ENCODE measurements at regions not wholly inside any gene's neighbourhood (a gene's known extent, or its start where the extent isn't known, plus 50 kb on each side); places are given as distances from the start of the nearest gene placed in this dataset.

DNA sequence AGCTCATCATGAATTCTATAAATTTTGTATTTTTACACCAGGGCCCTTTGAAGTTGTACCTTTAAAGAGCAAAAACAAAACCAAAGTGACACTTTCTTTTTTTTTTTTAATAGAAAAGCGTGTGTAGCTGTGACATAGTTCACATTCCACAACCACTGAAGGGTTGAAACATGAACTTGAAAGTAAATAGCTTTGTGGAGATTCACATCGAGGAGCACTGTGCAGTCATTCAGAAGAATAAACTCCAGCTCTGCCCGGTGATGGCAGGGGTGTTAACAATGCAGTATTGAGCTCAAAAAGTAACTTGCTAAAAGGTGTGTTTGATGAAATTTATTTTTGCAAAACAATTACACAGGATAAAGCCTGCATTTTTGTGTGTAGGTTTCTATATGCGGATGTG is 1166.2 kb downstream of the TBC1D22A start:
- DNase-seq, result no peak

DNA sequence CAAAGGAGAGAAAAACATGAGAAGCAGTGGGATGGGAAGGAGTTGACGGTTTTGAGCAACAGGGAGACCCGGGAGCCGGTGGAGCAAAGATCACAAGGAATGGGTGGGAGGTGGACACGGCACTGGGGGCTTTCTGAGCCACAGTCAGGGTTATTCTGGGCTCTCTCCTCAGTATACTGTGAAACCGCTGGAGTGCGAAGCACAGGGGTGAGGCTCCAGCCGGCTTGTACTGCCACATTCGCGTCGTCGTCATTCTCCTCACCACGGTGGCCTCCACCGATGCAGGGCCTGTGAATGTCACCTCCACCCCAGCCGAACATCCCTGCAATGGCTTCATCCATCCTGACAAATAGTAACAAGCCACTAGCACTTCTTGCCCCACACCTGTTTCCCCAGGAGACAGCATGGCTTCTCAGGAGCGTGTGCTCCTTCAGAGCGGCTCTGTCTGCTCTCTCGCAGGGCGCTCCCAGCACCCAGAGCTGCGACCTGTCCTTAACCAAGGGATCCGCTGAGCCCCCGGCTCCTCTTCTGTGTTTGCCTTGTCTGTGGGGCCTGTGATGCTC is 1165.3 kb downstream of the TBC1D22A start:
- DNase-seq, result no peak

DNA sequence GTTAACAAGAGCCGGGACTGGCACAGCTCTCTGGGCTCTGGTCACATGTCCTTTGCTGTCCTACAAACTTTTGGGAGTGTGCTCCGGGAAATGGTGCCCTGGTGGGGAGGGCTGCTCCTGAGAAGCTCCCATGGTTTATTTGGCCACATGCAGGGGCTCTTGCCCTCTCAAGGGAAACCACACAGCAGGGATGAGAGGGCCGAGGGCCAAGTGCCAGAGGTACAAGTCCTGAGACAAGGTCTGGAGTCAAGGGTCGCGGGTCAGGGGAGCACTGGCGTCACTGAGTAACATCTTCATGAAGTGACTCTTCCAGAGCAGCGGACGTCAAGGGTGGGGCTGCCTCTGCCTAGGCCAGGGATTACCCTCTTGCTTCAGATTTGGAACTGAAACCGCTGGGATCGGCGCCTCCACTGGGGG is 1160.6 kb downstream of the TBC1D22A start:
- DNase-seq, result no peak

DNA sequence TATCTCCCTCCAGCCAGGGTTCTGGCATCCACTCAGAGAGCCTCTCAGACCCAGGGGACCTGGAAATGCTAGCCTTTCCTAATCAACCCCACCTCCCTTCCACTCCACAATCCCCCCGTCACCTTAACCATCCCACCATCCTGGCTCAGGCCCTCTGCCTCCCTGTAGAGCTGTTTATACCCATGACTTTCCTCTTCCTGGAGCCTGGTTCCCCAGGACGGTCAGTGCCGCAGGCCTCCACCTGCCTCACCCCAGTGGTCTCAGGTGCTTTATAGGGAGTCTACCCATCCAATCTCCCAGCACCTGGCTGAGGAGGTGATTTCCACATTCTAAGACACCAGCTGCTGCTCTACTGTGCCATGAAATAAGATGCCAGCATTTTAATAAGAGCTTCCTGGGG is 1159.5 kb downstream of the TBC1D22A start:
- DNase-seq, result no peak

DNA sequence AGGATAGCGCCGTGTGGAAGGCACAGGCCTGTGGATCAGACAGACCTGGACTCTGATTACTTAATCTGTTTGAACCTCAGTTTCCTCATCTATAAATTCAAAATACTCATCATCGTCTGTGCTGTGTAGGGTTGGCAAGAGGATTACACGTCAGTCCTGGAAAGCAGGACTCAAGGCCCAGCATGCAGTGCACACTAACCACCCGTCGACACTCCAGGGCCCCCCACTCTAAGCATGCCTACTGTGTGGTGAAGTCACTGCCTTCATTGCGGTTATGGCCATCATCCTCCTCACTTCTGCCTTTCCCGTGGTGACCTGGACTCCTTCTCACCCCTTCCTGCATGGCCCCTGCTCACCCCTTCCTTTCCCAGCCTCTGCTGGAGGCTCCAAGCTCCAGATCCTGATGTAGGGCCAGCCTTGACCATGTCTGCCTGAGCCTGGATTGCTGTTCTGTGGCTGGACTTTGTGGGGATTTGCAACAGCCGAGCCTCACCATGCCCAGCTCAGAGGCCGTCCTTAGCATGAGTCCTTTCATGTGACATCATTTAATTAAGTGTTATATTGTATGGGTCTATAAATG is 1158.0 kb downstream of the TBC1D22A start:
- DNase-seq, result no peak

DNA sequence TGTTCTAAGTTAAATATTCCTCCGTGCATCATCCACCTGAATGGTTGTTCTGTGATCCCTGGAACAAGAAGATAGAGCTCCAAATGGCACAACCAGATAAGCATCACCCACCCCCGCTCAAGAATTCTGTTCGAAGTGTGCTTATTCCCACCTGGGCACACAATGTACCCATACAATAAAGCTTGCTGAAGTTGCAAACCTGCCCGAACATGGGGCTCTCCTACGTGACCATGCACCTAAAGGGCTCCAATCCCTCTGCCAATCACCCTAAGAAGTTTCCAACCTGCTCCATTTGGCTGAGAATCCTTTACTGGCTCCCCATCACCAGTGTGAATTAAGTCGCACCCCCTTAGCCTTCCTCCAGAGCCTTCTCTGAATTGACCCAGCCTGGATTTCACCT is 1157.4 kb downstream of the TBC1D22A start:
- no peak for DNase-seq

DNA sequence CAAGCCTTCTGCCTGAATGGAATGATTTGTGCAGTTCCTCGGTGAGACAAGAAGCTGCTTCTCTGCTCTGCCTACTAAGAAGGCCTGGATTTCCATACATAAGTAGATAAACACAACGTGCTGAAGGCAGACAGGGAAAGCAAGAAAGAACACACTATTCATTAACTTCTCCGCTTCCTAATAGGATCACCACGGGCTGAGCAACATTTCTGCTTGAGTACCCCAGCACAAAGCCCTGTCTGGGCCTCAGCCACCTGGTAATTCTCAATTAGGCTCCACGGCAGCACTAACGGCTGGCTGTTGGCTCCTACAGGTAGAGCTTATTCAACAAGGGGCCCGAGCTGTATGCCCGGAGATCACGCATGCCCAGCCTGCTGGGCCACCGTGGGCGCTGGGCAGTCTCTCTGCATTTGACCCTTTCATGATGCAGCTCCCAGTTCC is 1156.6 kb downstream of the TBC1D22A start:
- DNase-seq, result no peak

DNA sequence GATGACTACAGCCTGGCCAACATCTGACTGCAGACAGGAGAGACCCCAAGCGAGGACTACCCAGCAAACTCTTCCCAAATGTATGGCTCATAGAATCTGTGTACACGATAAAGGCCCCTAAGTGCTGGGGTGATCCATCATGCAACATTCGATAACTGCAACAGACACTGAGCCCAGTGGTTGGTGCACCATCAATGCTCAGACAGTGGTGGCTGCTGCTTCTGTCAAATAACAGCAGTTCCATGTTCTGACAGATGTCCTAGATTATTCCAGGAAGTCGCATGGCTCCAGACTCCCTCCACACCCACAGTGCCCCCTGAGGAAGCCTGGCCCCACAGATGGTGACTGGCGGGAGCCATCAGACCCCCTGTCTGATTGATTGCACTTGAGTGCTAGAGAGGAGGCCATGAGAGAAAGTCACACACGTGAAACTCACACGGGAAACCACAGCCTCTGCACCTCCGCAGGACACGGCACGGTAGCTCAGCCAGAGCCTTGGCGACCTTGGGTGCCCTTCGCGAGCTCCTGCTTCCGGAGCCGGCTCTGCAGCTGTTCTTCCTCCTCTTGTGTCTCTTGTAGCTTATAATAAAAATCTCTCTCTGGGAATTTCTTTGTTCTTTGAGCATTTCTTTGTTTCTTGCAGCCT is 1155.9 kb downstream of the TBC1D22A start:
- DNase-seq, result no peak

DNA sequence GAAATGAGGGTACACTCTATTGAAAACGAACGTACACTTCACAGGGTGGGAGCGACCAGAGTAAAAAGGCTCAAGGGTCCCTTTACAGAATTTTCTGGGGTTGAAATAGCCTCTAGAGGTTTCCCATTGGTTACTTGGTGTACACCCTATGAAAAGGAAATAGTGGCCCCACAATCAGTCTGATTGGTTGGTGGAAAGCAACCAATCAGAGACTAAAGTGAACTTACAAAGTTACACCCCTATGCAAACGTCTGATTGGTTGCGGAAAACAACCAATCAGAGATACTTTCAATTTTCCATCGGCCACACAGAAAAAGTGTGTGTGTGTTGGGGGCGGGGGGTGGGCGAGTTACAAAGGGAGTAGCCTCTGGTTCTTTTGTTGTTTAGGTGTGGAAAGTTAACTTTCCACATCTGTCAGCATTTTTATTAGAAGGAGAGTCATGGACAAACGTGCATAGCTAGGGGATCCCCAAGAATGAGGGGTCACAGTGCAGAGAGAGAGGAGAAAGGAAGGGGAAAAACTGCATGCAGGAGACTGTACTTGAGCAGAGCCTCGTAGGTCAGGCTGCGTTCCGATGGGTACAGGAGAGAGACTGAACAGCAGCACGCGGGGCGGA is 1152.1 kb downstream of the TBC1D22A start:
- DNase-seq, result no peak

DNA sequence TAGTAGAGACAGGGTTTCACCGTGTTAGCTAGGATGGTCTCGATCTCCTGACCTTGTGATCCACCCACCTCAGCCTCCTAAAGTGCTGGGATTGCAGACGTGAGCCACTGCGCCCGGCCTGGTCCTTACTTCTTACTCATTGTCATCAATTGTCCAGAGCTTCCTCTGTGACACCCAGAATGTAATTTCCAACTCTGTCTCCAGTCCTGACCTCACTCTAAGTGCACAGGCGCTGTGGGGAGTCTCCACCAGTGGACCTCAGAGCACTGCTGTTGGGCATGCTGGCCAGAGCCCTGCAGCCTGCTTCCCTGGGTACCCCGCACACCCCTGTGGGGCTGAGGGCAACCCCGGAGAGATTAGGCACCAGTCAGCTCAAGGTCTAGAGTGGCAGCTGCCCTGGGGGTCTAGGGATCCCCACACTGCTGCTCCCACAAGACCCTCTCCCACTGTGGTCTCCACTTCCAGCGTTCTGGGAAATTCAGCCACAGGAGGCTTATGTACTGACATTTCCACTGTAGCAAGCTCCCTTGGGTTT is 1140.3 kb downstream of the TBC1D22A start:
- no peak for DNase-seq

DNA sequence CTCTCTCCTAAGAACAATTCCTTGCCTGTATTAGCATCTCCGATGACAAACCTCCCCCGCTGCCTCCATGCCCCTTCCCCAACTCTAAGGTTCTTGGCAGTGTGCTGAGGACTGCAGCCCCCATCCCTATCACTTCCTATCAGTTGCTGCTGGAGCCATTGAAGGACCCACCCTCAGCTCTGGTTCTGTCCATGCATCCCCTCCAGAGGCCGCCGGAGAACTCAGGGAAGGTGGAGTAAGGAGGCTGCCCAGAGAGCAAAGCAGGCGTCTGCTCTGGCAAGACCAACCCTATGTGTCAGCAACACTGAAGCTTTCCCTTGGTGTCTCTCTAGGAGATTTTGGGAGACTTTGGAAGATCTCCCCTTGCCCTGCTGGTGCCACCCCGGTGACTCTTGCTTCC is 1139.5 kb downstream of the TBC1D22A start:
- DNase-seq, result no peak

DNA sequence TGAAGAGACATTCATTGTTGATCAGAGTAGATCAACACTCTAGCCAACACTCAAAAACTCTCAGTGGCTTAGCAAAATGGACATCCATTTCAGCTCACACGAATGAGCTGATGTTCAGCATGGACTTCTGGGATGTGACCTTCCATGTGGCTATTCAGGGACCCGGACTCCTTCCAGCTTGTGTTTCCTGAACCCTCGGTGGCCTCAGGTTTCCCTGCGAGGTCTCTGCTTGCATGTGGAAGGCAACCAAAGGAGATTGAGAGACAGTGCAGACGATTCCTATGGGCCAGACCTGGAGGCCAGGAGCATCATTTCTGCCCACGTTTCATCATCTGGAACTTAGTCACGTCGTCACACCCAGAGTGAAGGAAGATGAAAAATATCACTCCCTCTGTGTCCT is 1137.4 kb downstream of the TBC1D22A start:
- no peak for DNase-seq

DNA sequence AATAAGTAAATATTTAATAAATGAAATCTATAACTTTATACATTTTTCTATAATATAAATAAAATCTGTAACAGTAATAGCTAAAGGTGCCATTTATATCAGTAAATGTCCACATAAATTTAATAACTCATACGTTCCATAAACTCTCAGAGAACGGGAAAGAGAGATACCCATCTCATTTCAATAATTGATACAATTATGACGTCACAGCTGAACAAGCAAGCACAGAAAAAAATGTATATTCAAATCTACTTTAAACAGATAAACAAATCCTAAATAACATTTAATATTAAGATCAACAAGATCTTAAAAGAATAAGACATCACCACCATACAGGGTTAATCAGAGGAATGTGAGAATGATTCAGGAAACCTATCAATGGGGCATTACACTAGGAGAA is 1136.5 kb downstream of the TBC1D22A start:
- DNase-seq, result no peak

DNA sequence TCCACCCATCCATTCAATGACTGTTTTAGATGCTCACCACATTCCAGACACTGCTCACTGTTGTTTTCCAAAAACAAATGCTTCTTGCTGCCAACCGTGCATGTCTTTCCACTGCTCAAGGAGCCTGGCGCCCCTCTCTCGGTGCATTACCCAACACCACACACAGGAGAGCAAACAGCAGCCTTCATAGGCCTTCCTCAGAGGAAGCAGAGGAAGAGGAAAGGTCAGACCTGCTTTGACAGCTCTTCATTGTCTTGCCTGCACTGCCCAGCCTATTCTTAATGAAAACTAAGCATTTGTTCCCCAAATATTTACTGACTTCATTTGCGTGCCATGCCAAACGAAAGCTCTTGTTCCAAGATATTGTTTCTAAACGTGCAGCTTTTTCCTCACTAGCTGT is 1129.2 kb downstream of the TBC1D22A start:
- DNase-seq, result no peak

DNA sequence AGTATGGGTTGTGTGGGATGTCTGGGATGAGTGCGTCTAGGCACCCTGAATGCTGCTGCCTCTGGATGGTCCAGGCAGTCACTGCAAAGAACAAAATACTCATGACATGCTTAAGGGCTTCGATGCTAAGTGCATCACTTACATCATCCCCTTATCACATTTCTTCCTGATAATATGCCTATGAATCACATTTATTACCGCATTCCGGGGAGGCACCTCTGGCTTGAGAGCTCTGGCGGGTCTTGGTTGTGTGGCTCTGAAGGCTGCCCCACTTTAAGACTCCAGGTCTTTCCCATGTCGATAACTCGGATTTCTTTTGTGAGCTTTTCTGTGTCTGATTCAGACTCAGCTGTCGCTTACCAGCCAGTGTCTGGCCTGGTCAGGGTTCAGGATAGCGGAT is 1126.4 kb downstream of the TBC1D22A start:
- no peak for DNase-seq

DNA sequence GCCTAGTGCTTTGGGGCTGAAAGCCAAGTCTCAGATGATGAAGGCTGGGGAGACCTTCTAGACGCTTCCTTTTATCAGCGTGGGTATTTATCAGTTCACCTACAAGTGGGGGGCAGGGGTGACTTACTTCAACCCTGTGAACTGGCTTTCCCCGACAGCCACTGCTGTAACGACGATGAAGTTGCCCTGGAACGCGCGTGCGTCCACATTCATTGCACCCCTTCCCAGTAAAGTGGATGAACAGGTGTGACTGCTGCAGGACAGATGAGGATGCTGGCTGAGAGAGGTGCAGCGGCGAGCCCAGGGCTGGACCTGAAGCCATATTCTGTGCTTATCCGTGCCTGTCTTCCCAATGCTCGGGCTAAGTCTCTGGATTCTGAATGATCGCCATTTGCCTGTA is 1122.3 kb downstream of the TBC1D22A start:
- no peak for DNase-seq

DNA sequence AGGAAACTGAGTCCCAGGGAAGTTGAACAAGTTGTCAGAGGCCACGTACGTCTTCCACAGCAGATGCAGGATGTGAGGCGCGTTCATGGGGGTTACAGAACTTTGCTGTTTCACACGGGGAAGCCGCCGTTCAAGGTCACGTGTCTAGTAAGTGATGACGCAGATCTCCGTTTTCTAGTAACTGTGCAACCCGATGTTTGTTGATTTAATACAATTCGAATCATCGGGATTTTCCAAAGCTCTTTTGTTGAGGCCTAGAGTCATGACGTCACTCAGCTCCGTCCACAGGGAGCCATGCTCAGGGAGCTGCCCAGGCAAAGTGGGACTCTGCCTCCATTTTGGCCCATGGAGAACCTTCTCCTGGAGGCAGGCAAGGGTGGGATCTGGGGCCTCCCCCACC is 1121.8 kb downstream of the TBC1D22A start:
- DNase-seq, result no peak

DNA sequence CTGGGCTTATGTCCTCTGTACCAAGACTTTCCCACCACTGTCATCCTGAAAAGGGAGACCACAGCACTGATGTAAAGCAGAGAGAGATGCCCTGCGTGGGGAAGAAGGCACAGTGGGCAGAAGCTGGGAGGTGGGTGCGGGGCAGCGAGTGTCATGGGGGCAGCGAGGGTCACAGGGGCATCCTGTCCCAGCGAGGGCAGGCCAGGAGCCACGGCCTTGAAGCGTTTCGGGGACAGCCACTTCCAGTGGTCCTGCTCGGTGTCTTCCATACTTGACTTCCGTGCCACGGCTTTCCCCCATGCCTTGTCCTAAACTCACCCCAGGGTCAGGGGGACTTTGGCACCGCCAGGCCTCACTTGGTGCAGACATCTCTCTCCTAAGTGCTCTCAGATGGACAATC is 1121.3 kb downstream of the TBC1D22A start:
- no peak for DNase-seq

DNA sequence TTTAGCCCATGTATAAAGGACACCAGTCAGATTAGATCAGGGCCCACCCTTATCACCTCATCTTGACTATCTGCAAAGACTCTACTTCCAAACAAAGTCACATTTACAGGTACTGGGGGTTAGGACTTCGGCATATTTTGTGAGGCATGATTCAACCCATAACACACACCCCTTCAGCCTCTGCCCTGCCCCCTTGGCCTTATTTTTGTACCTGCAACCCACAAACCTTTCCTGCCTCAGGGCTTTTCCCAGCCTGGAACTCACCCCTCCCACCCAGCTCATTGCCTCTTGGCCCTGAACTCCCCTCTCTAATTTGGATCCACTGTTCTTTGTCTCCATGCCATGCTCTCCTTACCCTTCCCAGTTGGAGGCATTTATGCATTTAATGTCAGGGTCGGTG is 1116.9 kb downstream of the TBC1D22A start:
- no peak for DNase-seq

DNA sequence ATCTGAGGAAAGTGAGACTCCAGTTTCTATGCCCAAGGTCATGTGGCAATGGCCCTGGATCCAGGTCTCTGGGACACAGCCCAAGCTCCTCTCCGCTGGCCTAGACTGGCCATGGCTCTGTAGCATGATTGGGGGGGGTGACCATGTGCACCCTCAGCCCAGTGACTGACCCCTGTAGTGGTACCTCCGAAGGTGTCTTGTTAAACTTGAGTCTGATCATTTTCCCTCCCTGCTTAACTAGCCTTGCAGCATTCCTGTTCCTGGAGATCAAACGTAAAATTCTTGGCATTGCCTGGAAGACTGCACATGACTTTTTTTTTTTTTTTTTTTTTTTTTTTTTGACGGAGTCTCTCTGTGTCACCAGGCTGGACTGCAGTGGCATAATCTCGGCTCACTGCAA is 1116.0 kb downstream of the TBC1D22A start:
- DNase-seq, result no peak

DNA sequence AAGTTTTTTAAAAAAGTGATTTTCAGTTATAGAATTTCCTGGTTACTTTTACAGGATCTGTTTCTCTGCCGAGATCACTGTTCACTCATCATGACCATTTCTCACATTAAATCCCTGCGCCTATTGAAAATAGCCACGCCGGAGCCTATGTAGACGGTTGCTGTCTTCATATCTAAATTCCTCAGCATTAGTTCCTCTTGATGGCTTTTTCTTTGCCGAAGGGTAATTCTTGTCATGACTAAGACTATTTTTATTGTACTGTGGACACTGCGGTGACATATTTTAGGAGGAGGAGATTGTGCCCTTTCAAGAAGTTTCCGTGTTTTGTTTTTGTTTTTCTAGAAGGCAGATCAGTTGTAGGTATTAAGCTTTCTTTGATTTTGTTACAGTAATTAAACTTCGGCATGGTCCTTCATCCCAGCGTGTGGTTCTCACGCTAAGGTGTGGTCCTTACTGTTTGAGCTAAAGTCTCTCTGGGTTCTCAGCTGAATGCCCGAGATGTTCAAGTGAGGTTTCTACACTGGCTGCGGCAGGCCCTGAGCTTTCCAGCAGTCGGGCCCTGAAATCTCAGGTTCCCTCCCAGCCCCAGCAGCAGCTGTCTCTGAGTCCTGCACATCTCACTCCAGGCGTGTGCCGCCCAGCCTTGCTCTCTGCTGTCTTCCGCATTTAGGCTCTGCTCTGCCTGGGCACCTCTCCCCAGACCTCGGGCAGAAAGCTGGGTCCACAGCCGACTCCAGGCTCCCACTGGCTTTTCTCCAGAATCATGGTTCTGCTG is 1110.5 kb downstream of the TBC1D22A start:
- no peak for DNase-seq

DNA sequence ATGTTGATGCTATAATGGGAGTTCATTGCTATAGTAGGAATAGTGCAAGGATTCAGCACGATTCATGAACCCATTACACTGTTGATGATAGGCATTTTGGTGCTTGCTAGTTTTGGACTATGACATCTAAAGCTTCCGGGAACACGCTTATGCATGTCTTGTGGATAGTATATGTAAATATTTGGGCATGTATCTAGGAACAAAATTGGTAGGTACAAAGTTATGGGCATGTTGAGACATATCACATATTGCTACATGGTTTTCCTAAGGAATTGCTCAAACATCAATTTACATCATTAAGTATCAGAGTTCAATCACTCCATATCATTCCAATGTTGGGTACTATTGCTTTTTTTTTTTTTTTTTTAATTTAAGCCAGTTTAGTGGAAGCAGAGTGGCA is 1103.2 kb downstream of the TBC1D22A start:
- DNase-seq, result no peak

DNA sequence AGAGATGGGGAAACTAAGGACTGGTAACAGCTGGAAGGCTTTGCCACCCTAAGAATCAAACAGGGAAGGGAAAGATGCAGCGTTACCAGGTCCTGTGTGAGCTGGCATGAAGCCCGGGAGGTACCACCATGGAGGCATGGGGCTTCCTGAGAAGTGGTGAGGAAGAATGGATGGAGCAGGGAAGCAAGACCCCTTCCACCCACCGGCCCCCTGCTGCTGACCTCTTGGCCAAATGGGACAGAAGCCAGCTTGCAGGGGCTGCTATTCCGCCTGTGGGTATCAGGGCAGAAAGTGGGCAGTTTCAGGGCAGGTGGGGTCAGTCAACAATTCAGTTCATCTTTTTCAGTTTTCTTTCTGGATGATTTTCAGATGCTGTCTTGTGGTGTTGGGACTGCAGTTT is 1099.9 kb downstream of the TBC1D22A start:
- no peak for DNase-seq

Measured in femur (tissue), 1 donor.